Activated naive CD4-positive, alpha-beta T cell treated with anti-CD3 and anti-CD28 coated beads, Interleukin-2, amount 10 ng/mL, durations not matched to agents 7 days and 5 days (primary cell): ENCODE measurements at regions not wholly inside any gene's neighbourhood (a gene's known extent, or its start where the extent isn't known, plus 50 kb on each side); places are given as distances from the start of the nearest gene placed in this dataset.
"Not testable (repeated sequence)": the region's sequence is repeated elsewhere in the genome, so short reads cannot be mapped to it uniquely, and the experiment has no call there.

ENCODE experiments used
- CTCF ChIA-PET: fragments of 350-600 bp; sonication (Branson Sonifier 250); formaldehyde crosslinking; loops from one replicate; lab custom pipeline; 2021; ENCODE audit warnings: antibody characterized with exemption; lab: Charles Lee
- DNase-seq: peaks from one replicate; pipeline ENCODE4 v3.0.0-alpha.2; 2020
- H3K27ac Mint-ChIP-seq: one replicate; pipeline ENCODE4 v1.8.0; 2021; ENCODE audit warnings: mild to moderate bottlenecking, moderate library complexity, mixed read lengths
- H3K27me3 Mint-ChIP-seq: one replicate; pipeline ENCODE4 v1.8.0; 2021; ENCODE audit warnings: mild to moderate bottlenecking, mixed read lengths
- H3K36me3 Mint-ChIP-seq: one replicate; pipeline ENCODE4 v1.8.0; 2021; ENCODE audit warnings: mixed read lengths
- H3K4me1 Mint-ChIP-seq: one replicate; pipeline ENCODE4 v1.8.0; 2021; ENCODE audit warnings: mixed read lengths
- H3K4me3 Mint-ChIP-seq: one replicate; pipeline ENCODE4 v1.8.0; 2021; ENCODE audit warnings: mild to moderate bottlenecking, moderate library complexity, mixed read lengths
- H3K9me3 Mint-ChIP-seq: one replicate; pipeline ENCODE4 v1.8.0; 2021; ENCODE audit warnings: mixed read lengths

DNA sequence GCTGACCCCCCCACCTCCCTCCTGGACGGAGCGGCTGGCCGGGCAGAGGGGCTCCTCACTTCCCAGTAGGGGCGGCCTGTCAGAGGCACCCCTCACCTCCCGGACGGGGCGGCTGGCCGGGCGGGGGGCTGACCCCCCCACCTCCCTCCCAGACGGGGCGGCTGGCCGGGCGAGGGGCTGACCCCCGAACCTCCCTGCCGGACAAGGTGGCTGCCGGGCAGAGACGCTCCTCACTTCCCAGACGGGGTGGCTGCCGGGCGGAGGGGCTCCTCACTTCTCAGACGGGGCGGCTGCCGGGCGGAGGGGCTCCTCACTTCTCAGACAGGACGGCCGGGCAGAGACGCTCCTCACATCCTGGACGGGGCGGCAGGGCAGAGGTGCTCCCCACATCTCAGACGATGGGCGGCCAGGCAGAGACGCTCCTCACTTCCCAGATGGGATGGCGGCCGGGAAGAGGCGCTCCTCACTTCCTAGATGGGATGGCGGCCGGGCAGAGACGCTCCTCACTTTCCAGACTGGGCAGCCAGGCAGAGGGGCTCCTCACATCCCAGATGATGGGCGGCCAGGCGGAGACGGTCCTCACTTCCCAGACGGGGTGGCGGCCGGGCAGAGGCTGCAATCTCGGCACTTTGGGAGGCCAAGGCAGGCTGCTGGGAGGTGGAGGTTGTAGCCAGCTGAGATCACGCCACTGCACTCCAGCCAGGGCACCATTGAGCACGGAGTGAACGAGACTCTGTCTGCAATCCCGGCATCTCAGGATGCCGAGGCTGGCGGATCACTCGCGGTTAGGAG, 66.2 kb upstream of the PAPPA2 start:
- H3K4me1 Mint-ChIP-seq, CTCF ChIA-PET, H3K27me3 Mint-ChIP-seq, H3K27ac Mint-ChIP-seq, H3K4me3 Mint-ChIP-seq, DNase-seq, H3K36me3 Mint-ChIP-seq, H3K9me3 Mint-ChIP-seq: not testable (repeated sequence)

GRCh38 chr1:176391621-176392020, 71.4 kb upstream of the PAPPA2 start:
- peaks cover 4% of the 10 kb centered on the region for H3K9me3 Mint-ChIP-seq
- H3K27ac Mint-ChIP-seq: no peak overlapping the region
- no peak overlapping the region for H3K4me3 Mint-ChIP-seq
- DNase-seq: no peak
- H3K27me3 Mint-ChIP-seq: no peaks in the 10 kb centered on the region
- H3K36me3 Mint-ChIP-seq: no peaks in the 10 kb centered on the region
- no peaks in the 10 kb centered on the region for H3K4me1 Mint-ChIP-seq
- CTCF ChIA-PET: no interaction called here

DNA sequence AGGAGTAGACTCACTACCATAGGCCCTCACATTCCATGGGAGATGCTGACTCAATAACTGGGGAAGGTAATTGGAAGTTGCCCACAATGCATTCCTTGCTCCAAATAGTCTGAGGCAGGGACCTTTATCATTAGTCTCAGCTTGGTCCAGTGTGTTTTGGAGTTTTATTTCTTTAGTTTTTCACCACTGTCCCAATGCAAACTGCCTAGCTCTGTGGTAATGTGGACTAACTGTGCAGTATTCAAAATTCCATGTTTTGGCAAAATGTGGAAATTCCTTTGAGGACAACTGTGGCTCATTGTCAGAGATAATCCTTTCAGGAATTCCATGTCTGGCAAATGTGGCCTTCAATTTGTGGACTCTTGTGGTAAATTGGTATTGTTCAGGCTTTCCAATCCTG, 78.1 kb upstream of the PAPPA2 start:
- CTCF ChIA-PET: no interaction called here
- no peak for DNase-seq
- Mint-ChIP-seq H3K4me1 (no peaks in the 10 kb centered on the region), H3K27ac (no peak overlapping the region), H3K27me3 (no peaks in the 10 kb centered on the region), H3K36me3 (no peaks in the 10 kb centered on the region), H3K9me3 (peaks cover 4% of the 10 kb centered on the region), H3K4me3 (no peak overlapping the region)

DNA sequence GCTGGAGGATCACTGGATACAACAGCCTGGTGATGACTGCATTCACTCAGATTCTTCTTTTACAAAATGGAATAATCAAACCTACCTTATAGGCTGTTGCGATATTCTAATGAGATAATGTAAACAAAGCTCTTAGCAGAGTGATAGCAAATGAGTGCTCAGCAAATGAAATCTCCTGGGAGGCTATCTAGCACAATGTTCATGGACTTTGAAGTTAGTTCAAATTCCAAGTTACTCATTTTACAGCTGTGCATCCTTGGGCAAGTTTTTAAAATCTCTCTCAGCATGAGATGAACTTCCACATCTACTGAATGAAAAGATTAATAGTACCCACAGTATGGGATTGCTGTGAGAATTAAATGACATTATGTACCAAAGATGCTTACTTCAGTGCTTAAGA, 80.8 kb upstream of the PAPPA2 start:
- no peaks in the 10 kb centered on the region for H3K4me1 Mint-ChIP-seq
- no peaks in the 10 kb centered on the region for H3K36me3 Mint-ChIP-seq
- no peak for DNase-seq
- H3K27me3 Mint-ChIP-seq: no peaks in the 10 kb centered on the region
- H3K9me3 Mint-ChIP-seq: no peaks in the 10 kb centered on the region
- no peak overlapping the region for H3K27ac Mint-ChIP-seq
- CTCF ChIA-PET: no interaction called here
- H3K4me3 Mint-ChIP-seq: no peak overlapping the region

DNA sequence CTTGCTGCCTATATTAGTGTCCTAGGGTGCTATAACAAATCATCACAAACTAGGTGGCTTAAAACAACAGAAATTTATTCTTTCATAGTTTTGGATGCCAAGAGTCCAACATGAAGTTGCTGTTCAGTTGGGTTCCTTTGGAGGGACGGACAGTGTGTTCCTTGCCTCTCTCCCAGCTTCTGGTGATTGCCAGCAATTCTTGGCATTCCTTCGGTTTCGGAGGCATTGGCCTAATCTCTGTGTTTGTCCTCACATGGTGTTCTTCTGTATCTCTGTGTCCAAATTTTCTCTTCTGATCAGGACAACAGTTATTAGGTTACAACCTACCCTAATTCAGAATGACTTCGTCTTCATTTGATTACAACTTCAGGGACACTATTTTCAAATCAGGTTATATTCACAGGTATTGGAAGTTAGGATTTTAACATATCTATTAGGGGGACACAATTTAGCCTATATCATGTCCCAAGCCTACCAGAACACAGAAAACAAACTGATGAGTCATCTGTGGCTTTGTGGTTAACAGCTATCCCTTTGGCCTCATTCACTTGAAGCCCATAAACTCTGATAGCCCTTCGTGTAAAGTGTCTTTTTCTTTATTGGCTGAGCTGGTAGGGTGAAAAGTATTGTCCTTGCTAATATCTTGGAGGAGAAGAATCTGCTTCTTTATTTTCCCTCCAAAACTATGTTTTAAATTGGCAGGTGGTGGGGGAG, 83.2 kb upstream of the PAPPA2 start:
- CTCF ChIA-PET: no interaction called here
- Mint-ChIP-seq H3K4me1 (no peaks in the 10 kb centered on the region), H3K27ac (no peak overlapping the region), H3K36me3 (no peaks in the 10 kb centered on the region), H3K4me3 (no peak overlapping the region), H3K9me3 (no peaks in the 10 kb centered on the region), H3K27me3 (no peaks in the 10 kb centered on the region)
- no peak for DNase-seq

DNA sequence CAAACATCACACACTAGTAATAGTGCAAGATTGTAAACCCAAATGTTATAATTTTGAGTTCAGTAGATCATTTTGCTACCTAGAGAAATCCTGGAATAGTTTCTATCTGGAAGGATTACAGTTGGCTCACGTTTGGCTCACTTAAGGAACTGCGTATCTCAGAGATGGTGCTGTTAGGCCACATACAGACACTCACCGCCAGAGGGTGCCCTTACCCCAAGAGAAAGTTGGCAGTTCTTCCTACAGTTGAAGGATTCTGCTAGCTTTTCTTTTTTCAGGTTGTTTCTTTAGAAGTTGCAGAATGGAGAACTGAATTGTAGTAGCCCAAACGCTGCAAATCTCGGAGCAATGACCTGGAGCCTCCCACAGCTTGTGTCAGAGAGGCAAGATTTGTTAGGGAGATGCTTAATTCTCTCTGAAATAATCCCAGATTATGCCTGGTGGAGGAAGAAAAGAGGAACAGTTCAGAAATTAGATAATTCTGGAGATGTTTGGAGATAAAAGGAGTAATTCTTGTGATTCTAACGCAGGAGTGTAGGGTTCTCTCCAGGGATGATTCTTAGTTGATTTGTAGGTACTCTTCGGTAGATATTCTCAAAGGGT, 87.9 kb upstream of the PAPPA2 start:
- H3K27ac Mint-ChIP-seq: no peak overlapping the region
- no peaks in the 10 kb centered on the region for H3K9me3 Mint-ChIP-seq
- CTCF ChIA-PET: interaction anchor here (0.8 to 1.0 kb wide), 4 partner anchors 185 to 320 kb away, joined by 3 to 4 read pairs (median 4); no protein-coding TSS in a partner anchor
- no peaks in the 10 kb centered on the region for H3K4me1 Mint-ChIP-seq
- H3K27me3 Mint-ChIP-seq: no peaks in the 10 kb centered on the region
- peak; percentile 76 for DNase-seq
- H3K4me3 Mint-ChIP-seq: no peak overlapping the region
- H3K36me3 Mint-ChIP-seq: no peaks in the 10 kb centered on the region

DNA sequence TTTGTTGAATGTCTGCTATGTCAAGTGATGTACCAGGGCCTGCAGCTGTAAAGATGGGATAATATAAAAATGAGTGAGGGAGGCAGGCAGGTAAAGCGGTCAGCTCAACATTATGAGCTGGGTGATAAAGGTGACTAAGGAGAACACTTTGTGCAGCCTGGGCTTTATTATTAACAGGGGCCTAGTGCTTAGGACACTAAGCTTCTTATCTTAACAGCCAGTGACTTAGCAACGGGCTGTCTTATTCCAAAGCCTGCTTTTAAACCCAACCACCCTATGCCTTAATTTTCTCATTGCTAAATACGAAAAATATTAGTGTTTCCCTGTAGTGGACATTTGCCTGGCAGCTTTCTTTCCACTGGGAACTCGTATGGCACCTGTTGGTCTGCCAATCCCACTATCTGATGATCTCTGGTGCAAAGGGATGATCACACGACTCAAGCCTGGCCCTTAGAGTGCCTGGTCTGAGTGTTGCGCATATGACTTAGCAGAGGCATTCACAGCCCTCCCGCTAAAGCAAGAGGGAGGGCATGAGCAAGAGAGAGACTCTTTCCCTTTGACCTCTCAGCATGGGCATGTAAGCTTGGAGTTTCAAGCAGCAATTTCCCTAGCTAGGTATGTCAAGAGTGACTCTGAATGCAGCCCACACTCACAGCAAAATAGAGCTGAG, 98.6 kb upstream of the PAPPA2 start:
- no peaks in the 10 kb centered on the region for H3K36me3 Mint-ChIP-seq
- DNase-seq: no peak
- H3K4me1 Mint-ChIP-seq: no peaks in the 10 kb centered on the region
- CTCF ChIA-PET: no interaction called here
- peaks cover 4% of the 10 kb centered on the region for H3K27me3 Mint-ChIP-seq
- H3K9me3 Mint-ChIP-seq: no peaks in the 10 kb centered on the region
- no peak overlapping the region for H3K27ac Mint-ChIP-seq
- H3K4me3 Mint-ChIP-seq: no peak overlapping the region

GRCh38 chr1:176349135-176349715, 113.8 kb upstream of the PAPPA2 start:
- H3K27me3 Mint-ChIP-seq, DNase-seq, H3K4me1 Mint-ChIP-seq, H3K36me3 Mint-ChIP-seq, CTCF ChIA-PET, H3K27ac Mint-ChIP-seq, H3K4me3 Mint-ChIP-seq: not testable (repeated sequence)
- peaks cover 10% of the 10 kb centered on the region for H3K9me3 Mint-ChIP-seq

DNA sequence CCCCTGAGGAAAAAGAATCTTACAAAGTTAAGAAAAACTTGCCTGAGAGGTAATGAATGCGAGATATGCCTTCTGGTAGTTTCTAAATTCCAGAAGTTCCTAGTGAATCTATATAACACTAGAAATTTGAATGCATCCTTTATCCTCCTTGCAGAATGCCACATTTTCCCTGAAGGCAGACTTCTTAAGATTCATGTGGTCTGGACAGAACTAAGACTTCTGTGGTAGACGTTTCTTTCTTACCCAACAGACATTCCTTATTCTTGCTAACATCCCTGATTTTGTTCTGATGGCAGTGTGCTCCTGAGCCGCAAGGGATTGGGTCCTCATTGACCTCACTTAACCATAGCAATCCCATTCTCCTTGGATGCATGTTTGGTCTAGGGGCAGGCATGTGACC, 121.3 kb upstream of the PAPPA2 start:
- no peak overlapping the region for H3K4me3 Mint-ChIP-seq

DNA sequence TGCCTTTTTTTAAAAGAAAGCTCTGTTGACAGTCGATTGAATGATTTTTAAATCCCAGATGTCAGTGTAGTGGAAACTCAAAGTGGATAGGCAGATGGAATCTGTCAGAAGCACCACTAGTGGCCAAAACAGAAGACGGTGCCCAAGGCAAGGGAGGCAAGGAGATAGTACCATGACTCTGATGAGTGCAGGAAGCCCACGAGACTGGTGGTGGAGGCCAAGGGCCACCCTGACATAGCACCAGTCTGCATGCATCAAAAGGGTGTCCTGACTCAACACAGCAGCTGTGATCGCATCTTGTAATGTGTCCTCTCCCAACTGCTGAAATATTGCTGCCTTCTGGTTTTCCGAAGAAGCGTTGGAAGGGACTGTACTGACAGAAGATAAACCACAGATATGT, 124.1 kb upstream of the PAPPA2 start:
- H3K4me3 Mint-ChIP-seq: no peak overlapping the region
- H3K9me3 Mint-ChIP-seq: no peaks in the 10 kb centered on the region
- DNase-seq: no peak
- CTCF ChIA-PET: no interaction called here
- no peaks in the 10 kb centered on the region for H3K4me1 Mint-ChIP-seq
- H3K27ac Mint-ChIP-seq: no peak overlapping the region
- H3K27me3 Mint-ChIP-seq: peaks cover 3% of the 10 kb centered on the region
- no peaks in the 10 kb centered on the region for H3K36me3 Mint-ChIP-seq

More for the DNA sequence above, 121.3 kb upstream of the PAPPA2 start:
- Mint-ChIP-seq H3K27me3 (no peaks in the 10 kb centered on the region), H3K36me3 (no peaks in the 10 kb centered on the region), H3K9me3 (peaks cover 10% of the 10 kb centered on the region), H3K27ac (no peak overlapping the region), H3K4me1 (no peaks in the 10 kb centered on the region)
- CTCF ChIA-PET: no interaction called here
- DNase-seq: no peak

DNA sequence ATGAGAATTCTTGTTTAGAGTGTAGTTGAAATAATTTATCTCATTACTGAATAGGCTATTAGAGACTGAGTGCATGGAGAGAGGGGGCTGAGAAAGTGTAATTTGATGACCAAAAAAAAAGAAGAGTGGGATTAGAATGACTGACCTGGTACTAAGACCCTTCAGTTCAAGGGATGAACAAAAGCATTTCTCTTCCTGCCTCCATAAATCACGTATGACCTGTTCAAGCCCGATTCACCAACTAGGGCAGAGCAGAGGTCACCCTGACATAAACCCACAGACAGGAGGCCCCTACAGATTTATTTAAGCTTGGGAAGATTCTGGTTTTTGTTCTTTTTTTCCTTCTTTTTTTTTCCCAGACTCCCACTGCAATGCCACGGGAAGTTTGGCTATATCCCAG, 123.7 kb upstream of the COP1 start:
- CTCF ChIA-PET: no interaction called here
- Mint-ChIP-seq H3K4me1 (no peaks in the 10 kb centered on the region), H3K4me3 (no peak overlapping the region), H3K27ac (no peak overlapping the region), H3K9me3 (no peaks in the 10 kb centered on the region), H3K27me3 (no peaks in the 10 kb centered on the region), H3K36me3 (no peaks in the 10 kb centered on the region)
- DNase-seq: no peak

DNA sequence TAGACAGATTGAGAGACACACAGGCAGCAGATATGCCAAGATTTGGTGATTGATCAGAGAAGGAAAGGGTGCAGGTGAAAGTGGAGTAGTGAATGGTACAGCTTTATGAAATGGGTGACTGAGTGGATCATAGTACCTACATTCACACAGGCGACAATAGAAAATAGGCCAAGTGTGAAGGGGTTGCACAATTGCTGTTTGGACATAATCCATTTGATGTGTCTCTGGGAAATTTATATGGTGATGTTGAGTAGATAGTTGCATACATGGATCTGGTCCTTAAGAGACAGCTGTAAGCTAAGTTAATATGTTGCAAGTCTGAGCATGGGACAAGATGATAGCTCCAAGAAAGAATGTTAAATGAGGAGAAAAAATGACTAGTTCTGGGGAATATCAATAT, 118.6 kb upstream of the COP1 start:
- no peaks in the 10 kb centered on the region for H3K9me3 Mint-ChIP-seq

DNA sequence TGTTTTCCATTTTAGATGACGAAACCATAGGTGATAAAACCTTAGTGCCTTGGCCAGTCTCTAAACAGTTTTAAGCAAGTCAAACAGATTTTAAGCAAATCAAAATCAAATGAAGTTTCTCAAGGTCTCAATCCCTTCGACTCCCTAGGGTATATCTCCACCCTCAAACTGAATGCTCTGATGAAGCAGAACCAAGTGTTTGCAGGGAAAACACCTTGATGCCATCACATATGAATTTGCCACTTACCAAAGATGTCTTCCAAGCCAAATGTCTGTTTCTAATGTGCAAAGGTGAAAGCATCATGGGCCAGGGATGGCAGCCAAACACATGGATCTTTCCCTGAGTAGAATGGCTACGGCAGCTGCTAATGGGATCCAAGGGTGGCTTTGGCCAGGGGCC, 116.4 kb upstream of the COP1 start:
- Mint-ChIP-seq H3K27ac (no peak overlapping the region), H3K4me3 (no peak overlapping the region), H3K4me1 (no peaks in the 10 kb centered on the region), H3K36me3 (no peaks in the 10 kb centered on the region), H3K9me3 (no peaks in the 10 kb centered on the region), H3K27me3 (no peaks in the 10 kb centered on the region)
- no peak for DNase-seq
- CTCF ChIA-PET: no interaction called here

More for the DNA sequence above, 118.6 kb upstream of the COP1 start:
- CTCF ChIA-PET: no interaction called here
- Mint-ChIP-seq H3K4me3 (no peak overlapping the region), H3K36me3 (no peaks in the 10 kb centered on the region), H3K4me1 (no peaks in the 10 kb centered on the region), H3K27me3 (no peaks in the 10 kb centered on the region), H3K27ac (no peak overlapping the region)
- no peak for DNase-seq

- Mint-ChIP-seq H3K4me3 (no peak overlapping the region), H3K4me1 (no peaks in the 10 kb centered on the region), H3K9me3 (no peaks in the 10 kb centered on the region), H3K27me3 (no peaks in the 10 kb centered on the region), H3K36me3 (no peaks in the 10 kb centered on the region), H3K27ac (no peak overlapping the region)
- CTCF ChIA-PET: no interaction called here
- DNase-seq: no peak
Measured at GRCh38 chr1:176315519-176316220, 108.6 kb upstream of the COP1 start.
